Stimulated activated CD8-positive, alpha-beta memory T cell treated with anti-CD3 and anti-CD28 coated beads, Interleukin-12 subunit alpha, Interleukin-12 subunit beta, amount 100 ng/mL, for 1 hour (primary cell): ENCODE measurements at regions not wholly inside any gene's neighbourhood (a gene's known extent, or its start where the extent isn't known, plus 50 kb on each side); places are given as distances from the start of the nearest gene placed in this dataset.
"Not testable (repeated sequence)": the region's sequence is repeated elsewhere in the genome, so short reads cannot be mapped to it uniquely, and the experiment has no call there.

Experiments used
- DNase-seq: peaks from one replicate; pipeline ENCODE4 v3.0.0-alpha.2; 2020; ENCODE audit warnings: low read depth

GRCh38 chr1:8228253-8228652 lies 89.7 kb upstream of the SLC45A1 start:
- no peak for DNase-seq

GRCh38 chr1:8227674-8228073 lies 90.2 kb upstream of the SLC45A1 start:
- not testable (repeated sequence) for DNase-seq

GRCh38 chr1:8226747-8227146 lies 91.2 kb upstream of the SLC45A1 start:
- no peak for DNase-seq

GRCh38 chr1:8226024-8226423 lies 91.9 kb upstream of the SLC45A1 start:
- not testable (repeated sequence) for DNase-seq

- DNase-seq = no peak
These were observed 94.4 kb upstream of the SLC45A1 start for GRCh38 chr1:8223526-8223925.

GRCh38 chr1:8222789-8223188 lies 95.1 kb upstream of the SLC45A1 start:
- DNase-seq = no peak

- no peak for DNase-seq
These were observed 98.4 kb upstream of the SLC45A1 start for GRCh38 chr1:8219530-8219929.

- no peak for DNase-seq
These were observed 99.4 kb upstream of the SLC45A1 start for GRCh38 chr1:8218351-8219092.

- DNase-seq = no peak
These were observed 100.1 kb upstream of the SLC45A1 start for GRCh38 chr1:8217809-8218208.

- DNase-seq = no peak
These were observed 100.8 kb upstream of the SLC45A1 start for GRCh38 chr1:8217011-8217711.

- no peak for DNase-seq
These were observed 101.9 kb upstream of the SLC45A1 start for GRCh38 chr1:8216005-8216404.

- DNase-seq = no peak
These were observed 103.3 kb upstream of the SLC45A1 start for GRCh38 chr1:8214501-8215173.

- DNase-seq = no peak
These were observed 104.2 kb upstream of the SLC45A1 start for GRCh38 chr1:8213676-8214075.

GRCh38 chr1:8213136-8213535 lies 104.8 kb upstream of the SLC45A1 start:
- no peak for DNase-seq

- DNase-seq = no peak
These were observed 105.3 kb upstream of the SLC45A1 start for GRCh38 chr1:8212580-8213031.

- DNase-seq = no peak
These were observed 105.9 kb upstream of the SLC45A1 start for GRCh38 chr1:8211883-8212579.

- no peak for DNase-seq
These were observed 106.5 kb upstream of the SLC45A1 start for GRCh38 chr1:8211251-8211882.

- DNase-seq = no peak
These were observed 110.7 kb upstream of the SLC45A1 start for GRCh38 chr1:8207202-8207601.

- DNase-seq = no peak
These were observed 111.5 kb upstream of the SLC45A1 start for GRCh38 chr1:8206391-8206790.

GRCh38 chr1:8205771-8206170 lies 112.1 kb upstream of the SLC45A1 start:
- no peak for DNase-seq

GRCh38 chr1:8204826-8205225 lies 113.1 kb upstream of the SLC45A1 start:
- no peak for DNase-seq

GRCh38 chr1:8203551-8203950 lies 114.4 kb upstream of the SLC45A1 start:
- DNase-seq = no peak
